ENCODE measurements at regions not wholly inside any gene's neighbourhood (a gene's known extent, or its start where the extent isn't known, plus 50 kb on each side); places are given as distances from the start of the nearest gene placed in this dataset.

- TF ChIP-seq YY1 (IDR thresholded peaks at IDR 0.05; ENCODE audit: insufficient read depth, insufficient read length): no peak
- no peak for TF ChIP-seq SUZ12 (IDR thresholded peaks at IDR 0.05; ENCODE audit: extremely low read depth, insufficient read depth, insufficient read length)
- TF ChIP-seq ZNF274 (IDR thresholded peaks at IDR 0.05; ENCODE audit: low read depth, low read length): no peak
Observed at GRCh38 chr2:2482851-2483250, 151.8 kb upstream of the MYT1L start.

All from NT2/D1 (cell line).